PC-3 (cell line): ENCODE measurements at regions not wholly inside any gene's neighbourhood (a gene's known extent, or its start where the extent isn't known, plus 50 kb on each side); places are given as distances from the start of the nearest gene placed in this dataset.

Source experiments
- ATAC-seq: fragments of 200-7000 bp; cut with Tn5 transposase; 2 replicates; pipeline ENCODE4 v1.9.1; 2020; ENCODE audit warnings: mild to moderate bottlenecking, moderate library complexity
- BruUV-seq: library from RNA; stranded (reverse); fragments of 400-500 nt; replicated peaks from 2 replicates; lab custom pipeline; 2021; lab: Mats Ljungman, UMichigan
- CTCF ChIA-PET: fragments of 300-600 bp; sonication (Branson Sonifier 250); formaldehyde crosslinking; loops from one replicate; lab custom pipeline; 2022; ENCODE audit warnings: antibody characterized with exemption; lab: Charles Lee
- POLR2A ChIA-PET: fragments of 300-600 bp; sonication (Branson Sonifier 250); formaldehyde crosslinking; loops from one replicate; lab custom pipeline; 2022; ENCODE audit warnings: antibody characterized with exemption; ENCODE audit not compliant: unreplicated experiment; lab: Charles Lee
- DNase-seq: peaks from one replicate; pipeline ENCODE4 v3.0.0-alpha.2; 2015
- H2AFZ ChIP-seq: fragments of 300-600 bp; sonication (generic); 2 replicates; pipeline ENCODE4 v1.6.0; 2016; ENCODE audit warnings: antibody characterized with exemption, low read length
- H3F3A ChIP-seq: fragments of 300-600 bp; sonication (generic); one replicate; pipeline ENCODE4 v1.6.0; 2017; ENCODE audit warnings: antibody characterized with exemption, low read length, control low read depth, mild to moderate bottlenecking; ENCODE audit not compliant: unreplicated experiment
- H3K27ac ChIP-seq: fragments of 300-600 bp; sonication (generic); 2 replicates; pipeline ENCODE4 v1.5.1; 2016; ENCODE audit warnings: mild to moderate bottlenecking, low read length
- H3K27me3 ChIP-seq: fragments of 300-600 bp; sonication (generic); 2 replicates; pipeline ENCODE4 v1.6.1; 2016; ENCODE audit warnings: low read length, mixed read lengths
- H3K36me3 ChIP-seq: fragments of 300-600 bp; sonication (generic); 2 replicates; pipeline ENCODE4 v1.6.1; 2016; ENCODE audit warnings: low read depth, mixed run types, low read length, mixed read lengths
- H3K4me1 ChIP-seq: fragments of 300-600 bp; sonication (generic); 2 replicates; pipeline ENCODE4 v1.5.1; 2016; ENCODE audit warnings: low read length; ENCODE audit not compliant: insufficient read depth
- H3K4me2 ChIP-seq: fragments of 300-600 bp; sonication (generic); 2 replicates; pipeline ENCODE4 v1.6.0; 2016; ENCODE audit warnings: low read length
- H3K4me3 ChIP-seq: fragments of 300-600 bp; sonication (generic); 2 replicates; pipeline ENCODE4 v1.5.1; 2016; ENCODE audit warnings: mild to moderate bottlenecking, low read length, mixed read lengths
- H3K79me2 ChIP-seq: fragments of 300-600 bp; sonication (generic); 2 replicates; pipeline ENCODE4 v1.6.1; 2017; ENCODE audit warnings: low read length, mixed read lengths
- H3K9ac ChIP-seq: fragments of 300-600 bp; sonication (generic); 2 replicates; pipeline ENCODE4 v1.6.0; 2016; ENCODE audit warnings: mild to moderate bottlenecking, low read length
- H3K9me2 ChIP-seq: fragments of 300-600 bp; sonication (generic); replicated peaks from 2 replicates; pipeline ENCODE4 v1.6.1; 2016; ENCODE audit warnings: mixed run types, low read length, mixed read lengths
- H3K9me3 ChIP-seq: fragments of 300-600 bp; sonication (generic); 2 replicates; pipeline ENCODE4 v1.6.1; 2016; ENCODE audit warnings: low read length, mixed read lengths
- H4K20me1 ChIP-seq: fragments of 300-600 bp; sonication (generic); 2 replicates; pipeline ENCODE4 v1.6.1; 2016; ENCODE audit warnings: low read length, mixed read lengths
- EZH2 ChIP-seq: fragments of 300-600 bp; sonication (generic); IDR thresholded peaks from one replicate; pipeline ENCODE4 v1.6.1; 2017; ENCODE audit warnings: antibody characterized with exemption, mild to moderate bottlenecking, low read length; ENCODE audit not compliant: unreplicated experiment
- EZH2phosphoT487 ChIP-seq: fragments of 300-600 bp; sonication (generic); IDR thresholded peaks from 2 replicates; pipeline ENCODE4 v1.6.1; 2018; ENCODE audit warnings: mild to moderate bottlenecking, antibody characterized with exemption, low read length, borderline replicate concordance
- intact Hi-C: fragments of 100-400 bp; cut with micrococcal nuclease; formaldehyde crosslinking; loops from 2 replicates; pipeline ENCODE4 v1.9.0; 2023
- TF ChIP-seq, protein P1 (sequence below): fragments of 300-600 bp; sonication (generic); conservative IDR thresholded peaks from 2 replicates; pipeline ENCODE4 v1.5.1; 2017; ENCODE audit warnings: antibody characterized with exemption, low read depth, mild to moderate bottlenecking, low read length

DNA sequence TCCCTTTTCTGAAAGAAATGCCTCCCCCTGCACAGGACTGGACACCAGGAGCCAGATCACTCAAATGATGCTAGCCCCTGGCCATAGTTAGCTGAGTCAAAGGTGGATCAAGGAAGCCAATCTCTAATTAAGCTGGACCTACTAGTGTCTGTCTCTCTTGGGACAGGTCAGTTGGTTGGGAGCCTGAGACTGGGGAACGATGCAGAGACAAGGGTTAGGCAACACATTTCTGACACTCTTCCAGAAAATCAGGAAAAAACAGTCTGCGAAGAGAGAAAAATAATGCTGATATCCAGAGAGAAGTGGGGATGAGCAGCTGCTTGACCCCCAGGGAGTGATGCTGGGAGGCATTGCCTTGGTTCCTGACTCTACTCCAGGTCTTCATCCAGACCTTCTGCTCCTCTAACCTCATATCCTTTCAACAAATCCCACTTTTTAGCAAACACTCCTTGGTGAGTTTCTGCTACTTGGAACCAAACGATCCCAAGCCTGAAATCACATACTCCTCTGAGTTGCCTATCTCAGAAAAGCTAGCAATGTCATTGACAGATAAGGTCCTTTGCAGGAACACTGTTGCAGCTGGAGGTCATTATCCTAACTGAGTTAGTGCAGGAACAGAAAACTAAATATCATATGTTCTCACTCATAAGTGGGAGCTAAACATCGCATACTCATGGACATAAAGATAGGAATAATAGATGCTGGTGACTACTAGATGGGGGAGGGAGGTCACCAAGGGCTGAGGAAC is 369.7 kb downstream of the COG6 start:
- H4K20me1 ChIP-seq, result no peaks in the 10 kb centered on the region
- H3K27me3 ChIP-seq, result no peaks in the 10 kb centered on the region
- H3K36me3 ChIP-seq, result no peaks in the 10 kb centered on the region
- no peak overlapping the region for H2AFZ ChIP-seq
- ATAC-seq (no peak), DNase-seq (no peak)
- intact Hi-C loops, result no loop called here
- no peak overlapping the region for H3K9ac ChIP-seq
- ChIA-PET POLR2A (interaction anchor here (0.7 kb wide), 1 partner anchor 136 kb away, joined by 3 read pairs; no protein-coding TSS in a partner anchor), CTCF (no interaction called here)
- no TSS peak for BruUV-seq
- no peaks in the 10 kb centered on the region for H3K9me2 ChIP-seq
- H3F3A ChIP-seq, result no peaks in the 10 kb centered on the region
- no peak overlapping the region for H3K27ac ChIP-seq
- H3K9me3 ChIP-seq, result no peaks in the 10 kb centered on the region
- no peaks in the 10 kb centered on the region for H3K4me1 ChIP-seq
- no peaks in the 10 kb centered on the region for H3K79me2 ChIP-seq
- TF ChIP-seq, protein P1, sequence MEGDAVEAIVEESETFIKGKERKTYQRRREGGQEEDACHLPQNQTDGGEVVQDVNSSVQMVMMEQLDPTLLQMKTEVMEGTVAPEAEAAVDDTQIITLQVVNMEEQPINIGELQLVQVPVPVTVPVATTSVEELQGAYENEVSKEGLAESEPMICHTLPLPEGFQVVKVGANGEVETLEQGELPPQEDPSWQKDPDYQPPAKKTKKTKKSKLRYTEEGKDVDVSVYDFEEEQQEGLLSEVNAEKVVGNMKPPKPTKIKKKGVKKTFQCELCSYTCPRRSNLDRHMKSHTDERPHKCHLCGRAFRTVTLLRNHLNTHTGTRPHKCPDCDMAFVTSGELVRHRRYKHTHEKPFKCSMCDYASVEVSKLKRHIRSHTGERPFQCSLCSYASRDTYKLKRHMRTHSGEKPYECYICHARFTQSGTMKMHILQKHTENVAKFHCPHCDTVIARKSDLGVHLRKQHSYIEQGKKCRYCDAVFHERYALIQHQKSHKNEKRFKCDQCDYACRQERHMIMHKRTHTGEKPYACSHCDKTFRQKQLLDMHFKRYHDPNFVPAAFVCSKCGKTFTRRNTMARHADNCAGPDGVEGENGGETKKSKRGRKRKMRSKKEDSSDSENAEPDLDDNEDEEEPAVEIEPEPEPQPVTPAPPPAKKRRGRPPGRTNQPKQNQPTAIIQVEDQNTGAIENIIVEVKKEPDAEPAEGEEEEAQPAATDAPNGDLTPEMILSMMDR, result no peak
- TF ChIP-seq EZH2, result no peak
- TF ChIP-seq EZH2phosphoT487, result no peak
- no peak overlapping the region for H3K4me2 ChIP-seq
- H3K4me3 ChIP-seq, result no peak overlapping the region

DNA sequence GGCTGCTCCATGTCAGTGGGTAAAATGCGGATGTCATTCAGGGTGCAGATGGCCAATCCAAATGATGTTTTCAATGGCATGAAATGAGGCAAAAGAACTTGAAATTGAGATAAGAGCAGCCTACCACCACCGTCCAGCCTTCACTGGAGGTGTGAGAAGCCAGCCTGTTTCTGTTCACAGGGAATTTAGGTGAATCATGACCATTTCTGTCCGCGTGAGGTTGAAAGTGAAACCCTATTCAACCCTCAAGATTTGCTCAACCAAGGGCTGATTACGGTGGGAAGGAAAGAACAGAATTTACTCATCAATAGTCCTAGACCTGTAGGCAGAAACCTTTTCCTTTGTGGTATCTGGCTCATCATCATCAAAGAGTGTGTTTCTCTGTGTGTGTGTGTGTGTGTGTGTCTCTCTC is 370.7 kb downstream of the COG6 start:
- H3K27ac ChIP-seq, result no peak overlapping the region
- ChIA-PET CTCF (no interaction called here), POLR2A (no interaction called here)

More for the DNA sequence above, 370.7 kb downstream of the COG6 start:
- no peaks in the 10 kb centered on the region for H3K27me3 ChIP-seq
- ATAC-seq, result no peak
- H2AFZ ChIP-seq, result no peak overlapping the region
- TF ChIP-seq, protein P1, result no peak
- TF ChIP-seq EZH2, result no peak
- TF ChIP-seq EZH2phosphoT487, result no peak
- no peak overlapping the region for H3K4me3 ChIP-seq
- no peaks in the 10 kb centered on the region for H3K79me2 ChIP-seq
- intact Hi-C loops, result no loop called here
- no peaks in the 10 kb centered on the region for H3K36me3 ChIP-seq
- peaks cover 9% of the 10 kb centered on the region for H3K4me1 ChIP-seq
- BruUV-seq, result no TSS peak
- H3F3A ChIP-seq, result no peaks in the 10 kb centered on the region
- no peaks in the 10 kb centered on the region for H4K20me1 ChIP-seq
- no peak overlapping the region for H3K9ac ChIP-seq
- no peaks in the 10 kb centered on the region for H3K9me3 ChIP-seq
- no peaks in the 10 kb centered on the region for H3K9me2 ChIP-seq
- H3K4me2 ChIP-seq, result no peak overlapping the region
- DNase-seq, result no peak
